PC-3 (cell line): ENCODE measurements at regions not wholly inside any gene's neighbourhood (a gene's known extent, or its start where the extent isn't known, plus 50 kb on each side); places are given as distances from the start of the nearest gene placed in this dataset.

Experiments used
- EZH2 ChIP-seq: fragments of 300-600 bp; sonication (generic); IDR thresholded peaks from one replicate; pipeline ENCODE4 v1.6.1; 2017; ENCODE audit warnings: antibody characterized with exemption, mild to moderate bottlenecking, low read length; ENCODE audit not compliant: unreplicated experiment
- TF ChIP-seq, protein P1 (sequence below): fragments of 300-600 bp; sonication (generic); conservative IDR thresholded peaks from 2 replicates; pipeline ENCODE4 v1.5.1; 2017; ENCODE audit warnings: antibody characterized with exemption, low read depth, mild to moderate bottlenecking, low read length

DNA sequence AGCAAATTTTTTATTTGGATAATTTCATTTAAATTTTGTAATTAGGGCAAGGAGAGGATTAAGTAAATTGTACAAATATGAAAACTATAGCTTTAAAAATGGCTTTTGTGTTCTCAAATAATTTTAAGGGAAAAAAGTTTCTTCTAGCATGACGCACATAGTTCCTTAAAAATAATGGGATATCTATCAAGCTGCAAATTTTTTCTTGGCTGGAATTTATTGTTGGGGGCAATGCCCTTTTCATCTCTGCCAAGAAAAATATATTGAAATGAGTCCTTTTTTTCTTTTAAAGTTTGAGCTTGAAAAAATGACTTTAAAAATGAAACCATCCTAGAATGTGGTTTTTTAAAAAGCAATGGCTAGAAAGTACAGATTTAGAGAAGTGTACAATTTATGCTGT, 154.4 kb upstream of the UGT8 start:
- TF ChIP-seq, protein P1, sequence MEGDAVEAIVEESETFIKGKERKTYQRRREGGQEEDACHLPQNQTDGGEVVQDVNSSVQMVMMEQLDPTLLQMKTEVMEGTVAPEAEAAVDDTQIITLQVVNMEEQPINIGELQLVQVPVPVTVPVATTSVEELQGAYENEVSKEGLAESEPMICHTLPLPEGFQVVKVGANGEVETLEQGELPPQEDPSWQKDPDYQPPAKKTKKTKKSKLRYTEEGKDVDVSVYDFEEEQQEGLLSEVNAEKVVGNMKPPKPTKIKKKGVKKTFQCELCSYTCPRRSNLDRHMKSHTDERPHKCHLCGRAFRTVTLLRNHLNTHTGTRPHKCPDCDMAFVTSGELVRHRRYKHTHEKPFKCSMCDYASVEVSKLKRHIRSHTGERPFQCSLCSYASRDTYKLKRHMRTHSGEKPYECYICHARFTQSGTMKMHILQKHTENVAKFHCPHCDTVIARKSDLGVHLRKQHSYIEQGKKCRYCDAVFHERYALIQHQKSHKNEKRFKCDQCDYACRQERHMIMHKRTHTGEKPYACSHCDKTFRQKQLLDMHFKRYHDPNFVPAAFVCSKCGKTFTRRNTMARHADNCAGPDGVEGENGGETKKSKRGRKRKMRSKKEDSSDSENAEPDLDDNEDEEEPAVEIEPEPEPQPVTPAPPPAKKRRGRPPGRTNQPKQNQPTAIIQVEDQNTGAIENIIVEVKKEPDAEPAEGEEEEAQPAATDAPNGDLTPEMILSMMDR: no peak
- no peak for TF ChIP-seq EZH2
